NK-92 treated with Interleukin-12 subunit alpha and Interleukin-12 subunit beta, amount 100 ng/mL, for 24 hours (cell line): ENCODE measurements at regions not wholly inside any gene's neighbourhood (a gene's known extent, or its start where the extent isn't known, plus 50 kb on each side); places are given as distances from the start of the nearest gene placed in this dataset.

Experiments used
- DNase-seq: peaks from one replicate; lab custom pipeline; 2025; lab: John Stamatoyannopoulos, UW

DNA sequence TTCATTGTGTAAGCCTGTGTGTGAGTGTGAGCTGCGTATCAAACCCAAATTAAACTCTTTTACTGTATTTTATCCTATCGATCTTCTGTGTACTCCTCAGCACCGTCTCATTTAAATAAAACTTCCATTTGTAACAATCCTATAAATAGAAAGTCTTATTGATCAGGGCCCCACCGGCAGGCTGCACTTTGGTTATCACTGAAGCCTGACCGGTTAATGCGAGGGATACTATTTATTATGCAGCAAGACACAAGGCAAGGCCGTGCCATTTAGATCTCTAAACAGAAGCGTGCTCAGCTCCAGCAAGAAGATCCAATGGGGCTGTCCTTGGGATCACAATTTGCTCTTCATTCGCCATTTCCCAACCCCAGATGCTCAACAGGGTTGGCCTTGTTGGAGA lies 252.6 kb upstream of the TSHZ3 start:
- DNase-seq: no peak

- DNase-seq: no peak
These were observed 253.3 kb upstream of the TSHZ3 start for GRCh38 chr19:31602548-31602947.

GRCh38 chr19:31604493-31605040 lies 255.3 kb upstream of the TSHZ3 start:
- no peak for DNase-seq

- no peak for DNase-seq
These were observed 260.8 kb upstream of the TSHZ3 start for GRCh38 chr19:31610018-31610417.

DNA sequence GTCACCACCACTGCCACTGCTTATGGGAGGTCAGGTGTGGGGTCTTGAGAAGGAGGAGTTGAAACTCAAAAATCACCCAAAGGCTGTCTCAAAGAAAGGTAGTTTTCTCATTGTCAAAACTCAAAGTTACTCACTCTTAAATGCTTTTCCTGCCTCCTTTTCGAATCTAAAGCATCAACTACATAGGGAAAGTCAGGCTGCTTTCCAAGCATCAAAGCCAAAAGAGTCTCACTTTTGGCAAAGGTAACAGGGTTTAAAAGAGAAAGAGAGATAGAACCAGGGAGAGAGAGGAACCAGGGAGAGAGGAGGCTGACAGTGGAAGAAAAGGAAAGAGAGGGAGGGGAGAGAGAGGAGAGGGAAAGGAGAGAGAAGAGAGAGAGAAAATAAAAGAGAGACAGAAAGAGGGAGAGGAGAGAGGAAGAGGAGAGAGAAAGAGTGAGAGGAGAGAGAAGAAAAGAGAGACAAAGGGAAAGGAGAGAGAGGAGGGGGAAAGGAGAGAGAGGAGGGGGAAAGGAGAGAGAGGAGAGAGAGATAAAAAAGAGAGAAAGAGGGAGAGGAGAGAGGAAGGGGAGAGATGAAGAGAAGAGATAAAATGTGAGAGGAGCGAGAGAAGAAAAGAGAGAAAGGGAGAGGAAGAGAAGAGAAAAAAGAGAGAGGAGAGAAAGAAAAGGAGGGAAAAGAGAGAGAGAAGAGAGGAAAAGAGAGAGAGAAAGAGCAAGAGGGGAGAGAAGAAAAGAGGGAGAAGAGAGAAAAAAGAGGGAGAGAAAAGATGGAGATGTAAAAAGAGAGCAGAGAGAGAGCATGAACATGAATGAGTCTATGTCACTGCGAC lies 262.0 kb upstream of the TSHZ3 start:
- no peak for DNase-seq

- no peak for DNase-seq
These were observed 263.6 kb upstream of the TSHZ3 start for GRCh38 chr19:31612873-31613272.

- DNase-seq: no peak
These were observed 264.5 kb upstream of the TSHZ3 start for GRCh38 chr19:31613683-31614219.

DNA sequence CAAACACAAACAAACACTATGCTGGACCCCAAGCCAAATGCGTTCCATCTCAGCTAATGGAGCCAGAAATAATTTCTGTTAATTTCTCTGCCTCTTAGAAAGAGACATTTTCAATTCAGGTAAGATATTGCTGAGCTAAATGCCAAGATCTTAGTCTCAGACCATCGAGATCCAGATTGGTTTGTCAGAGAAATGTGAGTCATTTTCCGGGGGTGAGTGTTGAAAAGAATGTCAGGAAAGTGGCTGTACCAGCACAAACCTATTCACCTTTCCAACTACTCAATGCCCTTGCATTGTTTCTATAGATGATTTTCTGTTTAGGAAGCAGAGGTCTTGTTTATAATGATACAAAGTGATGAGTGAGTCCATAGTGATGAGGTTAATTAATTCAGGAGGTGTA lies 266.8 kb upstream of the TSHZ3 start:
- DNase-seq: no peak

DNA sequence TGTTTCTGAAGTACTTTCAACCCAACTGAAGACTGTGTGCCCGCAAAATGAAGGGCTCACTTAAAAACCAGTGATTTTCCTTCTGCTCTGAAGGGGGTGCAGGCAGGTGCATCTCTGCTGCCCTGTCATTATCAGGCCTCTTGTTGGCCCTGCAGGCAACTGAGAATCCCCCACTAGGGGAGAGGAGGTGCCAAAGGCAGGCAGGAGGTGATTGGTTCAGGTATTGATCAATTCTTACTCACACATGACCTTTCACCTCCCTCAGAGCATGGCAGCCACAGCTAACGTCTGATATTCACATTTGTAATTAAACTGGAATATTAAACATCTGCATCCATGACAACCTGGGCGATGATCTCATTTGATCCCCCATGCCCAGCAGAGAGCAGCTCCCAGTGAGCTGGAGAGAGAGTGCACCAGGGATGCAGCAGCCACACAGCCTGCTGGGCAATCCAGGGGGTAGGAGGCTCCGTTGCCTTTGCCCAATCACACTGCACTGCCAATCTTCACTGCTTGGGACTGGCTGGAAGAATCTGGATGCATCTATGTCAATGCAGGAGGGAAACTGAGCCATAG lies 267.9 kb upstream of the TSHZ3 start:
- DNase-seq: no peak

DNA sequence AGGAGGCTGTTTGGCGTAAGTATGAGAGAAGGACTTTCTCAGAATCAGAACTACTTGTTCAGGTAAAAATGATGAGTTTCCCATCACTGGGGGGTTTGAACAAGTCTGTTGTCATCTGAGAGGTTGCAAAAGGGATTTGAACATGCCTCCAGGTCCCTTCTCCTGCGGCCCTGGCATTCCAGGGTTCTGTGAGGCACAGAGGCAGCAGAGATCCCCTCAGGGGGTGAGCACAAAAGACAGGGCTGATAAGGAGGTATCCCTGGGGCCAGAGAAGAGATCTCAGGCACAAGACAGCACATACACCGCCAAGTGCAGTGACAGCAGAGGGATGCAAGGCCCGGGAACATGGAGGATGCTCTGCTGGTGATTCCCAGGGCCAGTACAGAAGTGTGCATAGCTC lies 275.8 kb upstream of the TSHZ3 start:
- no peak for DNase-seq

DNA sequence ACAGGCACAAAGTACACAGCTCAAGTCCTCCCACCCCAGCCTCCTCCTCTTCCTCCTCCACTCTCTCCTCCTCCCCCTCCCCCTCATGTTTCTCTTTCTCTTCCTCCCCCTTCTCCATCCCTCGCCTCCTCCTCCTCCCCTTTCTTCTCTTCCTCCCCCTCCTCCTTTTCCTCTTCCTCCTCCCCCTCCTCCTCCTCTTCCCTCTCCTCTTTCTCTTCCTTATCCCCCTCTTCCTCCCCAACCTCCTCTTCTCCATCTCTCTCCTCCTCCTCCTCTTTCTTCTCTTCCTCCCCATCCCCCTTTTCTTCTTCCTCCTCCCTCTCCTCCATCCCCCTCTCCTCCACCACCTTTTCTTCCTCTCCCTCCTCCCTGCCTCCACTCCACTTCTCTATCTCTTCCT lies 276.3 kb upstream of the TSHZ3 start:
- DNase-seq: no peak

- DNase-seq: no peak
These were observed 277.7 kb upstream of the TSHZ3 start for GRCh38 chr19:31626941-31627340.

DNA sequence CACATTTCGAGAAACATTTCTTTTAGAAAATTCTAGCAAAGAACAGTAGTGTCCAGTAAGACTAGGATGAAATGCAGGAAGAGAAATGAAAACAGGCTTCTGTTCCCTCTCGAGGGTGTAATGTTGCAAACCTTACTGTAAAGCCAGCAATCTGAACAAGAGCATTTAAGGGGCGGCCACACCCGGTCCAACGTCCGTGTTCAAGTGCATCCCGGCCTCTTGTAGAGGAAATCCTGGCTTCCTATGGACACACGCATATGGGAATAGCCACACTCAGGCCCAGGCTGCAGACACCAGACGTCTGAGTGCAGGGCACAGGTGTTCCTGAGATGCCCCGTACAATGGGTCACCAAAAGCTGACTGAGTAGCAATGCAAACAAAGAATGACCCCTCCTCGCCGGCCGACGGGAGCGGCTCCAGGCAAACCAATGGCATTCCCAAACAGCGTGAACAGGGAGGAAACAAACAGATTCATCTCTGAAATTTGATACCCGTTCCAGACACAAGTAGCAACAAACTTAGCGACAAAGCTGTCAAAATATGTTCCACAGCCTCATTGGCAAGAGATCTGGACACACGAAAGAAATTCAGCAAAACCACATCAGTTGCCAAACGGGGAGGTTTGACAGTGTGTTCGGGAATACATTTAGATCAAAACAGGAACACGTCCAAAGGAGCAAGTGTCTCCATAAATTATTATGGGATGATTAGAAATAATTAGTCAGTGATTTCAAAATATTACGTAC lies 278.6 kb upstream of the TSHZ3 start:
- DNase-seq: no peak

DNA sequence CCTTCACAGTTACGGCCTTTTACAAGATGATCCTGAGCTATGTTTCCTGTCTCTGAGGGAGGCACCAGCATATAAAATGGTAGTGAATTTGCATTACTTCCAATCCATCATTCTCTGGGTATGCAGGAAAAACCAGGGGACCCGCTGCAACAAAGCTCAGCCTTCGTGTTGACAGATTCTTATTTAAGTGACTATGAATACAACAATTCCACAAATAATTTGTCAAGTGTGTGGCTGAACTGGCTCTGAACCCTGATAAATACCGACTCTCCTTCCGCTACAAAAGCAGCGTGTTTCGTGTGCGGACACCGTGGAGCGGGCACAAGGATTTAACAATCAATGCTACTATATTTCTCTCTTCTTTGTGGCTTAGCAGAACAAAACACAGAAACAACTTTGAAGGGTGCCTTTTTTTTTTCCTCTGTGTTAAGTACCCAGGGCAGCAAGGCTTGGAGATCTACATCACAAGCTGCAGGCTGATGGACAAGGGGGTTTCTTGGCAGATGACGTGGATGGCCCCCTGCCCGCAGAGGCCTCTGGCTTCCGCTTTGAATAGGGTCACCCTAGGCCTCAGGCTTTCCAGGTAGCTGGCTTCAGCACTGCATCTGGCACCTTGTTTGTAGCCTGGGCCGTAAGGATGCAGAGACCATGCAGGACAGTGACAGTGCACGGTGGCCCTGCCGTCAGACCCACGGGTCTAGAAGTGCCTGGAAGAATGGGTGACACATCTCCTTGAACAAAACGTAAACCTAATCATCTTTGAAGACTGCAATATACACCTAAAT lies 280.5 kb upstream of the TSHZ3 start:
- no peak for DNase-seq

- DNase-seq: no peak
These were observed 283.8 kb upstream of the TSHZ3 start for GRCh38 chr19:31633014-31633413.

- no peak for DNase-seq
These were observed 290.1 kb upstream of the TSHZ3 start for GRCh38 chr19:31639306-31639705.

- DNase-seq: no peak
These were observed 292.4 kb upstream of the TSHZ3 start for GRCh38 chr19:31641591-31641990.

DNA sequence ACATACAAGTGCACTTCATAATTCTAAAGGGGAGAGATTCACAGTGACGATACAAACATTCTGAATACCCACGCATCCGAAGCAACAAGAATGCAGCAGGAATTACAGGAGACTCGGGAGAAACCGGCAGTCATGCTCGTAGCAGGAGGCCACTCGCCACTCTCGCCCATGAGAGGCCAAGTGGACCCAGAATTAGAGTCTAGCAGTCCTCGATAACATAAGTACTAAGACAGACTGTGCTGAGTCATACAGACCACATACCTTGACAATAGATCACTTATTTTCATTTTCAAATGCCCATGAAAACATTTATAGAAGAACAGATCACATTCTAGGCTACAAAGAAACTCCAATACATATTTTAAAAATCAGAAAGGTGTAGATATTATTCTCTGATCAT lies 299.1 kb upstream of the TSHZ3 start:
- DNase-seq: no peak

GRCh38 chr19:31656507-31656906 lies 307.3 kb upstream of the TSHZ3 start:
- no peak for DNase-seq

GRCh38 chr19:31658993-31659896 lies 310.0 kb upstream of the TSHZ3 start:
- DNase-seq: no peak

- DNase-seq: no peak
These were observed 310.6 kb upstream of the TSHZ3 start for GRCh38 chr19:31659897-31660210.
